ENCODE measurements at regions not wholly inside any gene's neighbourhood (a gene's known extent, or its start where the extent isn't known, plus 50 kb on each side); places are given as distances from the start of the nearest gene placed in this dataset.

DNA sequence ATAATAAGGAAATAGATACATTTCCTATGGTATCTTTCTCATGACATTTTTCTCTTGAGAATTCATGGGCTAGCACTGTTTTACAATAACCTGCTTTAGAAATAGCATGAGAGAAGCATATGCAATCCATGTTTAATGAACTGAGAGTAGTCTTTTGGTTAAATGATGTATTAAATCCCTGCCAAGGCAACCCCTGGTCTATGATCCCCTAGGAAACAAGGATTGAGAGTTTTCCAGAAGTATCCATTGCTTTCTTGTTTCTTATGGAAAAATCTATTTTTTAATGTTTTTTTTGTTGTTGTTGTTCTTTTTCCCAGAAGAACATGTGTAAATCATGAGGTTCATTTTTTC lies 390.5 kb upstream of the HSF2 start:
- Histone ChIP-seq H3F3A (ENCODE audit: low read depth) (no peaks in the 10 kb centered on the region), H3K36me3 (ENCODE audit: insufficient read depth, low read length) (no peaks in the 10 kb centered on the region), H3K9ac (ENCODE audit: low read depth, low read length, poor library complexity, severe bottlenecking) (no peak overlapping the region), H3K9me3 (ENCODE audit: insufficient read depth, low read depth, low read length) (no peaks in the 10 kb centered on the region), H4K20me1 (ENCODE audit: insufficient read depth, low read length, poor library complexity, severe bottlenecking) (no peaks in the 10 kb centered on the region), H3K4me1 (ENCODE audit: insufficient read depth, low read length, poor library complexity, severe bottlenecking) (no peaks in the 10 kb centered on the region), H3K4me3 (ENCODE audit: low read length, poor library complexity, severe bottlenecking) (no peak overlapping the region), H3K27me3 (ENCODE audit: insufficient read depth, low read length, poor library complexity, severe bottlenecking) (no peaks in the 10 kb centered on the region), H3K79me2 (ENCODE audit: insufficient read depth, low read length) (no peaks in the 10 kb centered on the region), H3K9me2 (replicated peaks; ENCODE audit: low read depth, low read length) (no peaks in the 10 kb centered on the region), H3K4me2 (ENCODE audit: low read depth, low read length, poor library complexity, severe bottlenecking) (no peak overlapping the region), H2AFZ (ENCODE audit: low read length) (no peak overlapping the region)
- TF ChIP-seq CTCF (conservative IDR thresholded peaks at IDR 0.05; ENCODE audit: low read length) (no peak), EZH2phosphoT487 (IDR thresholded peaks at IDR 0.05; ENCODE audit: borderline replicate concordance) (no peak)

GRCh38 chr6:122012578-122012977 lies 386.9 kb upstream of the HSF2 start:
- no peaks in the 10 kb centered on the region for H3K4me1 ChIP-seq (ENCODE audit: insufficient read depth, low read length, poor library complexity, severe bottlenecking)

GRCh38 chr6:122014961-122015360 lies 384.5 kb upstream of the HSF2 start:
- no peaks in the 10 kb centered on the region for H3K79me2 ChIP-seq (ENCODE audit: insufficient read depth, low read length)
- H3K9ac ChIP-seq (ENCODE audit: low read depth, low read length, poor library complexity, severe bottlenecking): no peak overlapping the region
- H3K4me3 ChIP-seq (ENCODE audit: low read length, poor library complexity, severe bottlenecking): no peak overlapping the region
- no peaks in the 10 kb centered on the region for H4K20me1 ChIP-seq (ENCODE audit: insufficient read depth, low read length, poor library complexity, severe bottlenecking)
- no peak overlapping the region for H2AFZ ChIP-seq (ENCODE audit: low read length)
- no peaks in the 10 kb centered on the region for H3K27me3 ChIP-seq (ENCODE audit: insufficient read depth, low read length, poor library complexity, severe bottlenecking)
- H3K9me2 ChIP-seq (replicated peaks; ENCODE audit: low read depth, low read length): no peaks in the 10 kb centered on the region
- H3K9me3 ChIP-seq (ENCODE audit: insufficient read depth, low read depth, low read length): no peaks in the 10 kb centered on the region
- H3K36me3 ChIP-seq (ENCODE audit: insufficient read depth, low read length): no peaks in the 10 kb centered on the region
- no peaks in the 10 kb centered on the region for H3F3A ChIP-seq (ENCODE audit: low read depth)
- no peak overlapping the region for H3K4me2 ChIP-seq (ENCODE audit: low read depth, low read length, poor library complexity, severe bottlenecking)
- TF ChIP-seq CTCF (conservative IDR thresholded peaks at IDR 0.05; ENCODE audit: low read length): no peak
- H3K4me1 ChIP-seq (ENCODE audit: insufficient read depth, low read length, poor library complexity, severe bottlenecking): no peaks in the 10 kb centered on the region

More at GRCh38 chr6:122012578-122012977, 386.9 kb upstream of the HSF2 start:
- TF ChIP-seq EZH2phosphoT487 (IDR thresholded peaks at IDR 0.05; ENCODE audit: borderline replicate concordance) (no peak), CTCF (conservative IDR thresholded peaks at IDR 0.05; ENCODE audit: low read length) (no peak)
- H3K27me3 ChIP-seq (ENCODE audit: insufficient read depth, low read length, poor library complexity, severe bottlenecking): no peaks in the 10 kb centered on the region
- no peaks in the 10 kb centered on the region for H3K36me3 ChIP-seq (ENCODE audit: insufficient read depth, low read length)
- H3K9me2 ChIP-seq (replicated peaks; ENCODE audit: low read depth, low read length): no peaks in the 10 kb centered on the region
- H4K20me1 ChIP-seq (ENCODE audit: insufficient read depth, low read length, poor library complexity, severe bottlenecking): no peaks in the 10 kb centered on the region
- no peak overlapping the region for H2AFZ ChIP-seq (ENCODE audit: low read length)
- no peaks in the 10 kb centered on the region for H3K9me3 ChIP-seq (ENCODE audit: insufficient read depth, low read depth, low read length)
- no peaks in the 10 kb centered on the region for H3F3A ChIP-seq (ENCODE audit: low read depth)
- H3K4me2 ChIP-seq (ENCODE audit: low read depth, low read length, poor library complexity, severe bottlenecking): no peak overlapping the region
- H3K79me2 ChIP-seq (ENCODE audit: insufficient read depth, low read length): no peaks in the 10 kb centered on the region
- no peak overlapping the region for H3K9ac ChIP-seq (ENCODE audit: low read depth, low read length, poor library complexity, severe bottlenecking)
- no peak overlapping the region for H3K4me3 ChIP-seq (ENCODE audit: low read length, poor library complexity, severe bottlenecking)

Measured in Loucy (cell line).